Breast epithelium (tissue), 4 donors: ENCODE measurements at regions not wholly inside any gene's neighbourhood (a gene's known extent, or its start where the extent isn't known, plus 50 kb on each side); places are given as distances from the start of the nearest gene placed in this dataset.

Experiments
- DNase-seq, 2 donors: peaks; one replicate each; pipeline ENCODE4 v3.0.0-alpha.2; 2019; ENCODE audit warnings: low spot score in 2 of 2
- H3K27ac ChIP-seq, 2 donors: fragments of 200-600 bp; sonication (generic) in 1 of 2; one replicate each; pipeline ENCODE4 v1.5.1; 2016 to 2019; ENCODE audit warnings: mild to moderate bottlenecking in 1 of 2
- H3K27me3 ChIP-seq, 2 donors: fragments of 200-600 bp; sonication (generic) in 1 of 2; one replicate each; pipeline versions ENCODE4 v1.5.1 to v1.6.0; 2017 to 2019; ENCODE audit warnings: control low read depth in 1 of 2, mild to moderate bottlenecking in 1 of 2
- H3K36me3 ChIP-seq: fragments of 200-600 bp; one replicate; pipeline ENCODE4 v1.5.1; 2019
- H3K4me1 ChIP-seq, 2 donors: fragments of 200-600 bp; sonication (generic); one replicate each; pipeline ENCODE4 v1.5.1; 2016 to 2019; ENCODE audit warnings: control low read depth in 1 of 2
- H3K4me3 ChIP-seq, 3 donors: fragments of 200-600 bp; sonication (generic); 1 replicate in 2 of 3; 2 replicates in 1 of 3; pipeline ENCODE4 v1.5.1; 2016 to 2019; ENCODE audit warnings: mild to moderate bottlenecking in 3 of 3, moderate library complexity in 2 of 3
- H3K9me3 ChIP-seq, 2 donors: fragments of 200-600 bp; sonication (generic) in 1 of 2; one replicate each; pipeline ENCODE4 v1.5.1; 2016 to 2019; ENCODE audit warnings: control low read depth in 1 of 2
- CTCF ChIP-seq, 3 donors: fragments of 450-650 bp; IDR thresholded peaks; one replicate each; pipeline ENCODE4 v1.5.1; 2016 to 2017; ENCODE audit warnings: antibody characterized with exemption in 3 of 3, mild to moderate bottlenecking in 3 of 3, moderate library complexity in 3 of 3
- POLR2A ChIP-seq: fragments of 450-650 bp; IDR thresholded peaks from one replicate; pipeline ENCODE4 v1.6.1; 2016; ENCODE audit warnings: antibody characterized with exemption, mild to moderate bottlenecking, moderate library complexity
- POLR2AphosphoS5 ChIP-seq, 3 donors: sonication (generic); formaldehyde crosslinking; IDR thresholded peaks; one replicate each; pipeline ENCODE4 v1.6.1; 2017; ENCODE audit warnings: antibody characterized with exemption in 3 of 3
- intact Hi-C: fragments of 100-400 bp; cut with DNase I; formaldehyde crosslinking; loops from one replicate; pipeline ENCODE4 v1.15.1; 2023; ENCODE audit warnings: low total_unique reads

GRCh38 chr18:11398625-11399024, 210.8 kb upstream of the SLC35G4 start:
- DNase-seq, result no peak
- Histone ChIP-seq H3K9me3 (no peaks in the 10 kb centered on the region), H3K27me3 (no peaks in the 10 kb centered on the region), H3K27ac (no peak overlapping the region), H3K4me3 (no peak overlapping the region), H3K4me1 (no peaks in the 10 kb centered on the region), H3K36me3 (no peaks in the 10 kb centered on the region)
- no peak for TF ChIP-seq CTCF (IDR thresholded peaks at IDR 0.05)
- no peak for TF ChIP-seq POLR2A
- TF ChIP-seq POLR2AphosphoS5 (IDR thresholded peaks at IDR 0.05), result no peak
- intact Hi-C loops, result no loop called here

DNA sequence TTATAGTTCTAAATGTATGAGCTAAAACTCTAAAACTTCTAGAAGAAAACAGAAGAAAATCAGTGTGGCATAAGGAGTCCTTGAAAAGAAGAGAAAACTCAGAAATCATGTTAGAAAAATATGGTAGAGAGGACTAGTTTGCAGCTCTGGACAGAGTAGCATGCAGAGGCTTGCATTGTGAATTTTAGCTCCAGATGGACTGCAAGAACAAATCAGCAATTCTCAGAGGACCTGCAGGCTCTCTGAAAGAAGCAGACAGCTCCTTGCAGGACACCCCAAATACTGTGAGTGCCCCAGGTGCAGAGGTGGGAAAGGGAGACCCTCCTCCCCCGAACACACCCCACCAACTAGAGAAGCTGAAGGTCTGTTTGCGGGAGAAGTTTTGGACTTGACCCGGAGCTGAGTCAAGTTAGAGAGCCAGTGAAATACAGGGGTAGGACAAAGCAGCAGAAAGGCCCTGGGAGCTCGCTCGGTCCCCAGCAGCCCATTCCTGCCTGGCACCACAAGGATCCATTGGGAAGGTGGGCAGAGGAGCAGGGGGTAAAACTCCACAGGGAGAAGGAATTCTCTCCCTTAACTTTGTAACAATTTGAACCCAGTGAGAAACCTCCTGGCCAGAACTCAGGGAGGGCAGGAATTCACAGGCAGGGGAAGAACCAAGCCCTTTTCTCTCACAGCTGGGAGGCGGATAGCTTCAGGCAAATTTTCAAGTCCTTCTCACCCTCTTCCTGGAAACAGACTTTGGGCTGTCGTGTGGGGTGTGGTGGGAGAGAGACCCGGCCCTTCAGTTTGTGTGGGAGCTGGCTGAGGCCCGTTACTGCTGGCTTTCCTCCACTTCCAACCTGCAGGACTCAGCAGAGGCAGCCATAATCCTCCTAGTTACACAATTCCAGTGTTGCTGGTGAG, 216.2 kb upstream of the SLC35G4 start:
- Histone ChIP-seq H3K27me3 (no peaks in the 10 kb centered on the region), H3K27ac (peak overlapping the region in 1 of 2 donors; percentile 46), H3K9me3 (no peaks in the 10 kb centered on the region), H3K36me3 (no peaks in the 10 kb centered on the region), H3K4me3 (no peak overlapping the region), H3K4me1 (no peaks in the 10 kb centered on the region)
- intact Hi-C loops, result no loop called here
- TF ChIP-seq POLR2AphosphoS5 (IDR thresholded peaks at IDR 0.05), result no peak
- TF ChIP-seq CTCF (IDR thresholded peaks at IDR 0.05), result no peak
- TF ChIP-seq POLR2A, result no peak
- DNase-seq, result no peak

DNA sequence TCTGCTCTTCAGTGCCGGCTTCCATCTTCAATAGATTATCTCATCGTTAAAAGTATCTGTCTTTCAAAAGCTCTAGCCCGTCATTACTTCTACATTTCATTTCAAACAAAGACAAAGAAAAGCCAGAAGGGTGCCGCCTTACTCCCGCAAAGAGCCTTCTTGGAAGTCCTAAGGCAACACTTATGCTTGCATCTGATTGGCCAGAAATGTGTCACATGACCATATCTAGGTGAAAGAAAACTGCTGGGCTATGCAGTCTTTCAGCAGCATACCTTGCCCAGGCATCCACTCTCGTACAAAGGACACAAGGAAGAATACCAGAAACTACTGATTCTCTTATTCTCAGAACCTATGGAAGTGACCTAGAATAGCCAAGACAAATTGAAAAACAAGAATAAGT, 217.1 kb upstream of the SLC35G4 start:
- DNase-seq, result no peak
- Histone ChIP-seq H3K4me3 (no peak overlapping the region), H3K36me3 (no peaks in the 10 kb centered on the region), H3K27ac (no peak overlapping the region), H3K27me3 (no peaks in the 10 kb centered on the region), H3K9me3 (no peaks in the 10 kb centered on the region), H3K4me1 (no peaks in the 10 kb centered on the region)
- intact Hi-C loops, result no loop called here
- TF ChIP-seq CTCF (IDR thresholded peaks at IDR 0.05) (no peak), POLR2A (no peak), POLR2AphosphoS5 (IDR thresholded peaks at IDR 0.05) (no peak)

- Histone ChIP-seq H3K4me1 (no peaks in the 10 kb centered on the region), H3K27ac (no peak overlapping the region), H3K4me3 (no peak overlapping the region), H3K27me3 (no peaks in the 10 kb centered on the region), H3K36me3 (no peaks in the 10 kb centered on the region), H3K9me3 (no peaks in the 10 kb centered on the region)
- intact Hi-C loops, result no loop called here
- TF ChIP-seq CTCF (IDR thresholded peaks at IDR 0.05) (no peak), POLR2A (no peak), POLR2AphosphoS5 (IDR thresholded peaks at IDR 0.05) (no peak)
- no peak for DNase-seq
Measured at GRCh38 chr18:11391661-11392060, 217.7 kb upstream of the SLC35G4 start.
